GM19328 (cell line): ENCODE measurements at regions not wholly inside any gene's neighbourhood (a gene's known extent, or its start where the extent isn't known, plus 50 kb on each side); places are given as distances from the start of the nearest gene placed in this dataset.

ENCODE experiments used
- ATAC-seq: cut with Tn5 transposase; IDR thresholded peaks from one replicate; pipeline ENCODE4 v1.9.1; 2021; ENCODE audit warnings: mild to moderate bottlenecking, moderate library complexity; ENCODE audit not compliant: unreplicated experiment

GRCh38 chr13:104267206-104267811 lies 1201.1 kb upstream of the SLC10A2 start:
- ATAC-seq, result no peak

GRCh38 chr13:104256701-104257100 lies 1190.5 kb upstream of the SLC10A2 start:
- no peak for ATAC-seq

GRCh38 chr13:104253063-104253680 lies 1187.0 kb upstream of the SLC10A2 start:
- ATAC-seq, result no peak

- ATAC-seq, result no peak
These were observed 1185.7 kb upstream of the SLC10A2 start for GRCh38 chr13:104251931-104252330.

GRCh38 chr13:104246955-104247354 lies 1180.7 kb upstream of the SLC10A2 start:
- no peak for ATAC-seq

GRCh38 chr13:104206450-104207044 lies 1140.3 kb upstream of the SLC10A2 start:
- no peak for ATAC-seq

GRCh38 chr13:104204177-104204576 lies 1138.0 kb upstream of the SLC10A2 start:
- no peak for ATAC-seq

- no peak for ATAC-seq
These were observed 1132.6 kb upstream of the SLC10A2 start for GRCh38 chr13:104198801-104199200.

- ATAC-seq, result no peak
These were observed 1130.4 kb upstream of the SLC10A2 start for GRCh38 chr13:104196611-104197010.

- ATAC-seq, result no peak
These were observed 1115.5 kb upstream of the SLC10A2 start for GRCh38 chr13:104181526-104182231.

- no peak for ATAC-seq
These were observed 1104.9 kb upstream of the SLC10A2 start for GRCh38 chr13:104170980-104171555.

GRCh38 chr13:104163866-104164630 lies 1097.8 kb upstream of the SLC10A2 start:
- ATAC-seq, result no peak

- no peak for ATAC-seq
These were observed 1094.3 kb upstream of the SLC10A2 start for GRCh38 chr13:104160536-104160935.

- no peak for ATAC-seq
These were observed 1077.7 kb upstream of the SLC10A2 start for GRCh38 chr13:104143760-104144416.

GRCh38 chr13:104140552-104140951 lies 1074.3 kb upstream of the SLC10A2 start:
- ATAC-seq, result no peak

GRCh38 chr13:104137416-104137815 lies 1071.2 kb upstream of the SLC10A2 start:
- ATAC-seq, result no peak

- no peak for ATAC-seq
These were observed 1066.6 kb upstream of the SLC10A2 start for GRCh38 chr13:104132849-104133248.

GRCh38 chr13:104114101-104114500 lies 1047.9 kb upstream of the SLC10A2 start:
- no peak for ATAC-seq

- no peak for ATAC-seq
These were observed 1044.8 kb upstream of the SLC10A2 start for GRCh38 chr13:104111031-104111430.

GRCh38 chr13:104106705-104107393 lies 1040.6 kb upstream of the SLC10A2 start:
- ATAC-seq, result no peak
